D721Med (cell line): ENCODE measurements at regions not wholly inside any gene's neighbourhood (a gene's known extent, or its start where the extent isn't known, plus 50 kb on each side); places are given as distances from the start of the nearest gene placed in this dataset.

ENCODE experiments used
- DNase-seq: peaks from one replicate; pipeline ENCODE4 v3.0.0; 2011; ENCODE audit warnings: low spot score; ENCODE audit not compliant: insufficient read length
- FAIRE-seq: peaks from 2 replicates; lab custom pipeline; 2011; peaks lifted over from hg19 to GRCh38; lab: Jason Lieb, UNC
- CTCF ChIP-seq: IDR thresholded peaks from 2 replicates; pipeline ENCODE4 v1.5.1; 2012; ENCODE audit warnings: mild to moderate bottlenecking, control low read depth; ENCODE audit not compliant: insufficient read depth; ENCODE audit errors: missing control alignments

GRCh38 chr7:32153006-32153405 is 82.8 kb upstream of the PDE1C start:
- no peak for TF ChIP-seq CTCF
- FAIRE-seq: no peak
- no peak for DNase-seq

- FAIRE-seq (peak; percentile 56), DNase-seq (no peak)
- no peak for TF ChIP-seq CTCF
Measured at GRCh38 chr7:32152576-32152975, 82.4 kb upstream of the PDE1C start.

GRCh38 chr7:32150589-32150988 is 80.4 kb upstream of the PDE1C start:
- TF ChIP-seq CTCF: no peak
- FAIRE-seq (no peak), DNase-seq (no peak)

GRCh38 chr7:32150039-32150438 is 79.8 kb upstream of the PDE1C start:
- DNase-seq: no peak
- FAIRE-seq: no peak
- no peak for TF ChIP-seq CTCF

- no peak for FAIRE-seq
- no peak for DNase-seq
- no peak for TF ChIP-seq CTCF
Measured at GRCh38 chr7:32147546-32148268, 77.5 kb upstream of the PDE1C start.

GRCh38 chr7:32145911-32146310 is 75.7 kb upstream of the PDE1C start:
- no peak for TF ChIP-seq CTCF
- FAIRE-seq: no peak
- no peak for DNase-seq

- FAIRE-seq (no peak), DNase-seq (no peak)
- TF ChIP-seq CTCF: no peak
Measured at GRCh38 chr7:32144676-32145075, 74.5 kb upstream of the PDE1C start.
